Parathyroid adenoma (tissue), 2 donors: ENCODE measurements at regions not wholly inside any gene's neighbourhood (a gene's known extent, or its start where the extent isn't known, plus 50 kb on each side); places are given as distances from the start of the nearest gene placed in this dataset.
A peak's percentile ranks its signal among the peaks of the same experiment; 100 is the strongest.

ENCODE experiments used
- H2AFZ ChIP-seq: fragments of 300-600 bp; sonication (generic); one replicate; pipeline ENCODE4 v1.7.0; 2017; ENCODE audit warnings: antibody characterized with exemption, mild to moderate bottlenecking
- H3K27ac ChIP-seq: fragments of 300-600 bp; sonication (generic); one replicate; pipeline ENCODE4 v1.7.0; 2017
- H3K27me3 ChIP-seq: fragments of 300-600 bp; sonication (generic); one replicate; pipeline ENCODE4 v1.7.0; 2017; ENCODE audit warnings: low read length; ENCODE audit not compliant: control insufficient read depth, insufficient read depth
- H3K36me3 ChIP-seq: fragments of 300-600 bp; sonication (generic); one replicate; pipeline ENCODE4 v1.7.0; 2017; ENCODE audit warnings: low read length; ENCODE audit not compliant: control insufficient read depth, insufficient read depth
- H3K4me1 ChIP-seq: fragments of 300-600 bp; sonication (generic); one replicate; pipeline ENCODE4 v1.7.0; 2017; ENCODE audit warnings: control low read depth
- H3K4me2 ChIP-seq: fragments of 300-600 bp; sonication (generic); one replicate; pipeline ENCODE4 v1.7.0; 2017; ENCODE audit warnings: low read length
- H3K4me3 ChIP-seq: fragments of 300-600 bp; sonication (generic); one replicate; pipeline ENCODE4 v1.7.0; 2017; ENCODE audit warnings: low read depth, low read length
- H3K79me2 ChIP-seq: fragments of 300-600 bp; sonication (generic); one replicate; pipeline ENCODE4 v1.7.0; 2017; ENCODE audit warnings: control low read depth
- H3K9ac ChIP-seq: fragments of 300-600 bp; sonication (generic); one replicate; pipeline ENCODE4 v1.7.0; 2017; ENCODE audit warnings: mild to moderate bottlenecking
- H3K9me3 ChIP-seq: fragments of 300-600 bp; sonication (generic); one replicate; pipeline ENCODE4 v1.7.0; 2017; ENCODE audit warnings: low read length; ENCODE audit not compliant: control insufficient read depth
- TF ChIP-seq, protein P1 (sequence below): fragments of 300-600 bp; sonication (generic); IDR thresholded peaks from one replicate; pipeline ENCODE4 v1.7.0; 2017; ENCODE audit warnings: antibody characterized with exemption, mild to moderate bottlenecking
- donor health status: primary hyperparathyroidism.

DNA sequence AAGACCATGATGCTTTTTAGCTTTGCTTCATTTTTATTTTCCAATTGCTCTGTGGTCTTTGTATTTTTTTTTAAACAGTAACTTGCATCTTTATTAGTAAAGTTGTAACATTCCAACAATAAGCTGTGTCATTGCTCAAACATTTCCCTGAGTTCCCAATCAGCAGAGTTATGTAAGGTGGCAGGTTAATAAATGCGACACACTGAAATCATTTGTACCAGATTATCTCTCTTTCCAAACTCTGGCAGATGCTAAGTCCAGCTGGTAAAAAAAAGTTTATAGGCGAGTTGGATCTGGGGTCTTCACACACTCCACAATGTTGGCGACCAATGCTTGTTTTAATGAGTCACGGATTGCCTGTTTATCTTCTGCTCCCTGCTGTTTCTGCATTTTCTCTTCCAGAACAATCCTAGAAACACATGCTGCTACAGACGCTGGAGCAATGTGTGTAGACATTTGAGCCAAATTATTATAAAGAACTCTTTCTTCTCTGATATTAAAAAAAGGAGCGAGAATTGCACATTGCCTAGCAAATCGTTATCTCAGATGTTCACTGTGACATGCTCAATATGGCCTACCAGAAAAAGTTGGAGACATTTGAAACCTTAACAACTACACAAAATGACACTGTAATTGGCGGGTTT, 113.6 kb upstream of the IFNGR1 start:
- no peak overlapping the region for H3K4me2 ChIP-seq
- H3K36me3 ChIP-seq = no peaks in the 10 kb centered on the region
- H3K4me1 ChIP-seq = no peaks in the 10 kb centered on the region
- TF ChIP-seq, protein P1, sequence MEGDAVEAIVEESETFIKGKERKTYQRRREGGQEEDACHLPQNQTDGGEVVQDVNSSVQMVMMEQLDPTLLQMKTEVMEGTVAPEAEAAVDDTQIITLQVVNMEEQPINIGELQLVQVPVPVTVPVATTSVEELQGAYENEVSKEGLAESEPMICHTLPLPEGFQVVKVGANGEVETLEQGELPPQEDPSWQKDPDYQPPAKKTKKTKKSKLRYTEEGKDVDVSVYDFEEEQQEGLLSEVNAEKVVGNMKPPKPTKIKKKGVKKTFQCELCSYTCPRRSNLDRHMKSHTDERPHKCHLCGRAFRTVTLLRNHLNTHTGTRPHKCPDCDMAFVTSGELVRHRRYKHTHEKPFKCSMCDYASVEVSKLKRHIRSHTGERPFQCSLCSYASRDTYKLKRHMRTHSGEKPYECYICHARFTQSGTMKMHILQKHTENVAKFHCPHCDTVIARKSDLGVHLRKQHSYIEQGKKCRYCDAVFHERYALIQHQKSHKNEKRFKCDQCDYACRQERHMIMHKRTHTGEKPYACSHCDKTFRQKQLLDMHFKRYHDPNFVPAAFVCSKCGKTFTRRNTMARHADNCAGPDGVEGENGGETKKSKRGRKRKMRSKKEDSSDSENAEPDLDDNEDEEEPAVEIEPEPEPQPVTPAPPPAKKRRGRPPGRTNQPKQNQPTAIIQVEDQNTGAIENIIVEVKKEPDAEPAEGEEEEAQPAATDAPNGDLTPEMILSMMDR = no peak
- no peak overlapping the region for H3K9ac ChIP-seq
- no peaks in the 10 kb centered on the region for H3K27me3 ChIP-seq
- no peaks in the 10 kb centered on the region for H3K79me2 ChIP-seq
- H3K9me3 ChIP-seq = no peaks in the 10 kb centered on the region
- H3K4me3 ChIP-seq = no peak overlapping the region
- H2AFZ ChIP-seq = no peak overlapping the region
- no peak overlapping the region for H3K27ac ChIP-seq

DNA sequence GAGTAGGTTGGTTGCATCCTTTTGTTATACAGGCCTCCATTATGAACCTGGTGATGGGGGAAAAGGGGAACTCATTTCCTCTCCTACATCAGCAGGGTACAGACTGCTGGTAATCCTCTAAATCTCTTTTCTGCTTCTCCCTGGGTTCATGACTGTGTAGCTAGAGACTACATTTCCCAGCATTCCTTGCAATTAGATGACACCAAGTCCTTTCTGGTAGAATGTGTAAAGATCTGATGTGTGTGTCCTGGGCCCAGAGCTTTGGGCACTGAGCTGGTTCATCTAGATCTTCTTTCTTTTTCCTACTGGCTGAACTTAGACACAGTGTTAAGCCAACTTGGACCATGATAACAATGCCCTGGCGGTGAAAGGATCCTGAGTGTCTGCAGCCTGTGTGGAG, 104.7 kb upstream of the IFNGR1 start:
- Histone ChIP-seq H3K4me3 (no peak overlapping the region), H3K9ac (no peak overlapping the region), H3K36me3 (no peaks in the 10 kb centered on the region), H3K79me2 (no peaks in the 10 kb centered on the region), H3K4me2 (no peak overlapping the region), H3K27ac (no peak overlapping the region), H2AFZ (no peak overlapping the region), H3K4me1 (no peaks in the 10 kb centered on the region), H3K9me3 (no peaks in the 10 kb centered on the region), H3K27me3 (no peaks in the 10 kb centered on the region)
- TF ChIP-seq, protein P1 = no peak

DNA sequence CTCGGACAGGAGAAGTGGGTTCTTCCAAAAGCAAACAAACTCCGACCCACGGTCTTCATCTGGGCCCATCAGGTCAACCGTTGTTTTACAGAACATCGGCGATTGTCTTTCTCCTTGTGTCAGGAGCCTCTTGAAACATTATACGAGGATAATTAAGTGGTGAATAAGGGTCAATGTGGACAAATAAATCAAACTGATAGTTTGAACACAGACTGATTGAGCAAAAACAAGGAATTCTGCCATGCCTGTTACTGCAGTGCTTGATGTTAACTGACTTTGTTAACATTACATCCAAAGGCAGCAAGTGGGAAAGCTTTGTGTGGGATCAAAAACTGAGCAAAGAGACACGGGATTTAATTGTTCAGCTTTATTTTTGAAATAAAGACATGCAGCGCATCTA, 101.1 kb upstream of the IFNGR1 start:
- Histone ChIP-seq H3K27ac (no peak overlapping the region), H3K4me1 (no peaks in the 10 kb centered on the region), H2AFZ (no peak overlapping the region), H3K9ac (no peak overlapping the region), H3K4me2 (no peak overlapping the region), H3K79me2 (no peaks in the 10 kb centered on the region), H3K36me3 (no peaks in the 10 kb centered on the region), H3K4me3 (no peak overlapping the region), H3K9me3 (no peaks in the 10 kb centered on the region), H3K27me3 (no peaks in the 10 kb centered on the region)
- TF ChIP-seq, protein P1 = no peak

DNA sequence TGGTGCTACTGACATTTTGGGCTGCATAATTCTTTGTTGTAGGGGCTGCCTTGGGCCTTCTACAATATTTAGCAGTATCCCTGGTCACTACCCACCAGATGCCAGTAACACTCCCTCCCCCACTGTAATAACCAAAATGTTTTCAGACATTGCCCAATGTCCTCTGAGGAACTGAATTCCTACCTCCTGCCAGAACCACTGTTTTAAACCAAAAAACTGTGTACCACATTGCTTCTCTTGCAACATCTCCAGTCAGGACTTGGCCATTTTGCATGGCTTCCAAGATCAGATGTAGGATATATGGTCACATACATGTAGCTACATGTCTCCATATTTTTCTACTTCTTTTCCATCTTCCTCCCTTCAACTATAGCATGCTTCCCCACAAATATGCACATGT, 97.4 kb upstream of the IFNGR1 start:
- no peak overlapping the region for H3K4me2 ChIP-seq
- H3K9ac ChIP-seq = no peak overlapping the region
- H3K4me1 ChIP-seq = no peaks in the 10 kb centered on the region
- H3K27me3 ChIP-seq = no peaks in the 10 kb centered on the region
- no peaks in the 10 kb centered on the region for H3K36me3 ChIP-seq
- H3K9me3 ChIP-seq = no peaks in the 10 kb centered on the region
- no peaks in the 10 kb centered on the region for H3K79me2 ChIP-seq
- TF ChIP-seq, protein P1 = no peak
- no peak overlapping the region for H2AFZ ChIP-seq
- H3K27ac ChIP-seq = no peak overlapping the region
- no peak overlapping the region for H3K4me3 ChIP-seq

DNA sequence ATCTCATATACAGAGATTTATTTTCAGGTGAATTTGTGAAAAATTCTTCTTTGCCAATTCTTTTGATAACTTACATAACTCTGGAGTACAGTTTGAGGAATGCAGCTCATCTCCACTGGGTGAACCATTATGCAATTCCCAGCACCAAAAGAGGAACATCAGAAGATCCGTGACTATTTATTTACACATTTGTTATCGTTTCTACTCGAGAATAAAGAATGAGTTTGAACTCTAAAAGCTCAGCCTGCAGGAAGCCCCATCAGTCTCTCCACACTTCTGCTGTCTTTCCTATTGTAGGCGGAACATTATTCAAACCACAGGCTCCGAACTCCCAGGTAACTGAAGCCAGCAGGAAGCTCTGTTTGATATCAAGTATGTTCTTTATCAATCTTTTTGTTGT, 95.9 kb upstream of the IFNGR1 start:
- no peak overlapping the region for H3K4me3 ChIP-seq

More for the DNA sequence above, 95.9 kb upstream of the IFNGR1 start:
- no peaks in the 10 kb centered on the region for H3K4me1 ChIP-seq
- no peaks in the 10 kb centered on the region for H3K79me2 ChIP-seq
- H3K9me3 ChIP-seq = no peaks in the 10 kb centered on the region
- H3K36me3 ChIP-seq = no peaks in the 10 kb centered on the region
- no peak overlapping the region for H3K9ac ChIP-seq
- TF ChIP-seq, protein P1 = no peak
- no peaks in the 10 kb centered on the region for H3K27me3 ChIP-seq
- peak overlapping the region; percentile 17 for H2AFZ ChIP-seq
- no peak overlapping the region for H3K27ac ChIP-seq
- H3K4me2 ChIP-seq = no peak overlapping the region
